HCT116 (cell line): ENCODE measurements at regions not wholly inside any gene's neighbourhood (a gene's known extent, or its start where the extent isn't known, plus 50 kb on each side); places are given as distances from the start of the nearest gene placed in this dataset.

ENCODE experiments used
- ATAC-seq: fragments of 200-7000 bp; cut with Tn5 transposase; 2 replicates; pipeline ENCODE4 v1.9.1; 2020; ENCODE audit warnings: mild to moderate bottlenecking, moderate library complexity
- BruUV-seq: library from RNA; stranded (reverse); fragments of 400-500 nt; replicated peaks from 2 replicates; lab custom pipeline; 2021; lab: Mats Ljungman, UMichigan
- CTCF ChIA-PET: fragments of 300-600 bp; sonication (Branson Sonifier 250); formaldehyde crosslinking; loops from one replicate; lab custom pipeline; 2021; ENCODE audit warnings: antibody characterized with exemption; lab: Charles Lee
- POLR2A ChIA-PET: fragments of 300-600, 350-600 bp; sonication (Branson Sonifier 250); formaldehyde crosslinking; loops from one replicate; lab custom pipeline; 2021; ENCODE audit warnings: antibody characterized with exemption; lab: Charles Lee
- RAD21 ChIA-PET, 2 experiments: fragments of 300-600 bp; sonication (Branson Sonifier 250); formaldehyde crosslinking; loops; one replicate each; lab custom pipeline; 2023; ENCODE audit warnings: low total read pairs in 2 of 2; ENCODE audit not compliant: uncharacterized antibody in 2 of 2, unreplicated experiment in 2 of 2, low non-redundant PET in 1 of 2; lab: Charles Lee
- DNase-seq: peaks from one replicate; pipeline ENCODE4 v3.0.0-alpha.2; 2010; ENCODE audit warnings: low read depth, low spot score
- H2AFZ ChIP-seq: fragments of 200-600 bp; shearing (Covaris generic), sonication (generic); 2 replicates; pipeline ENCODE4 v1.6.1; 2017; ENCODE audit warnings: low read depth, mixed run types, mixed read lengths, antibody characterized with exemption, low read length; ENCODE audit not compliant: poor library complexity, severe bottlenecking
- H3K27ac ChIP-seq: 2 replicates; pipeline ENCODE4 v1.5.1; 2012; ENCODE audit warnings: low read depth, low read length
- H3K27me3 ChIP-seq: fragments of 200-600 bp; sonication (generic); 2 replicates; pipeline ENCODE4 v1.6.1; 2016; ENCODE audit warnings: mixed run types, low read length, mixed read lengths; ENCODE audit not compliant: insufficient read depth
- H3K36me3 ChIP-seq, 2 experiments: fragments of 200-500 bp in 1 of 2; fragments of 200-600 bp in 1 of 2; sonication (Bioruptor generic) in 1 of 2; sonication (generic) in 1 of 2; 2 replicates each; pipeline versions ENCODE4 v1.5.1 to v1.6.1; 2014 to 2016; ENCODE audit warnings: low read length in 2 of 2, inconsistent platforms in 1 of 2, mixed read lengths in 1 of 2, mixed run types in 1 of 2; ENCODE audit not compliant: insufficient read depth in 2 of 2, control insufficient read depth in 1 of 2
- H3K4me1 ChIP-seq, 2 experiments: fragments of 200-600 bp in 1 of 2; sonication (generic) in 1 of 2; 2 replicates each; pipeline versions ENCODE4 v1.5.1 to v1.6.1; 2012 to 2017; ENCODE audit warnings: low read length in 2 of 2, inconsistent platforms in 1 of 2, mild to moderate bottlenecking in 1 of 2, mixed read lengths in 1 of 2, mixed run types in 1 of 2, moderate library complexity in 1 of 2; ENCODE audit not compliant: insufficient read depth in 2 of 2, control insufficient read depth in 1 of 2
- H3K4me2 ChIP-seq: fragments of 200-600 bp; sonication (generic); 2 replicates; pipeline ENCODE4 v1.6.1; 2017; ENCODE audit warnings: mixed run types, low read length, mixed read lengths
- H3K4me3 ChIP-seq, 2 experiments: fragments of 200-600 bp in 1 of 2; sonication (generic) in 1 of 2; replicated peaks in 1 of 2; 2 replicates each; pipeline ENCODE4 v1.5.1; 2011 to 2016; ENCODE audit warnings: low read length in 2 of 2, control low read depth in 1 of 2, low read depth in 1 of 2, mild to moderate bottlenecking in 1 of 2, mixed read lengths in 1 of 2, mixed run types in 1 of 2
- H3K79me2 ChIP-seq: fragments of 200-600 bp; sonication (generic); 2 replicates; pipeline ENCODE4 v1.6.1; 2017; ENCODE audit warnings: mild to moderate bottlenecking, mixed run types, low read length, moderate library complexity, mixed read lengths; ENCODE audit not compliant: insufficient read depth
- H3K9ac ChIP-seq: fragments of 200-600 bp; sonication (generic); 2 replicates; pipeline ENCODE4 v1.6.1; 2016; ENCODE audit warnings: low read length, mixed read lengths
- H3K9me2 ChIP-seq: fragments of 200-600 bp; sonication (generic), shearing (Covaris generic); 2 replicates; pipeline ENCODE4 v1.6.1; 2017; ENCODE audit warnings: mixed run types, mild to moderate bottlenecking, moderate library complexity; ENCODE audit not compliant: insufficient read depth
- H3K9me3 ChIP-seq, 2 experiments: fragments of 200-500 bp in 1 of 2; fragments of 200-600 bp in 1 of 2; sonication (Bioruptor generic) in 1 of 2; sonication (generic) in 1 of 2; 2 replicates each; pipeline ENCODE4 v1.6.1; 2014 to 2017; ENCODE audit warnings: low read length in 2 of 2, mixed read lengths in 2 of 2, inconsistent platforms in 1 of 2, low read depth in 1 of 2, mild to moderate bottlenecking in 1 of 2, mixed run types in 1 of 2, moderate library complexity in 1 of 2; ENCODE audit not compliant: control insufficient read depth in 1 of 2, insufficient read depth in 1 of 2
- H4K20me1 ChIP-seq: fragments of 200-600 bp; sonication (generic), shearing (Covaris generic); 2 replicates; pipeline ENCODE4 v1.6.1; 2017; ENCODE audit warnings: mixed run types, mild to moderate bottlenecking, moderate library complexity; ENCODE audit not compliant: insufficient read depth
- EGR1 ChIP-seq: IDR thresholded peaks from 2 replicates; pipeline ENCODE4 v1.6.1; 2012; ENCODE audit warnings: low read depth
- EZH2 ChIP-seq: fragments of 200-600 bp; sonication (generic); IDR thresholded peaks from 2 replicates; pipeline ENCODE4 v1.6.1; 2017; ENCODE audit warnings: antibody characterized with exemption, mixed run types
- EZH2phosphoT487 ChIP-seq: fragments of 200-600 bp; IDR thresholded peaks from 2 replicates; pipeline ENCODE4 v1.6.1; 2018; ENCODE audit warnings: antibody characterized with exemption, borderline replicate concordance
- FOSL1 ChIP-seq: IDR thresholded peaks from 2 replicates; pipeline ENCODE4 v1.6.1; 2012; ENCODE audit warnings: low read depth
- POLR2A ChIP-seq: IDR thresholded peaks from 2 replicates; pipeline ENCODE4 v1.7.0; 2011; ENCODE audit warnings: borderline replicate concordance; ENCODE audit not compliant: insufficient read depth, insufficient read length; ENCODE audit errors: extremely low read depth
- POLR2AphosphoS5 ChIP-seq: IDR thresholded peaks from 2 replicates; pipeline ENCODE4 v1.6.1; 2011; ENCODE audit warnings: mild to moderate bottlenecking, low read depth, low read length, moderate library complexity
- RAD21 ChIP-seq: IDR thresholded peaks from 2 replicates; pipeline ENCODE4 v1.6.1; 2012; ENCODE audit warnings: low read depth, mild to moderate bottlenecking
- SIN3A ChIP-seq: IDR thresholded peaks from 2 replicates; pipeline ENCODE4 v1.6.1; 2012; ENCODE audit warnings: low read depth
- YY1 ChIP-seq: IDR thresholded peaks from 2 replicates; pipeline ENCODE4 v1.6.1; 2011; ENCODE audit warnings: low read length, low read depth, moderate library complexity, mild to moderate bottlenecking; ENCODE audit not compliant: insufficient replicate concordance; ENCODE audit errors: extremely low read depth
- ZFX ChIP-seq: fragments of 450-650 bp; IDR thresholded peaks from 2 replicates; pipeline ENCODE4 v1.6.1; 2017
- ZNF274 ChIP-seq: fragments of 200-500 bp; sonication (Bioruptor generic); IDR thresholded peaks from 2 replicates; pipeline ENCODE4 v1.6.1; 2014; ENCODE audit warnings: mild to moderate bottlenecking, low read depth, low read length, inconsistent platforms
- intact Hi-C: fragments of 100-400 bp; cut with micrococcal nuclease; formaldehyde crosslinking; loops from 2 replicates; pipeline ENCODE4 v1.10.0; 2022
- TF ChIP-seq, protein P1 (sequence below), 3 experiments: fragments of 200-600 bp in 1 of 3; sonication (generic) in 1 of 3; IDR thresholded peaks in 2 of 3; conservative IDR thresholded peaks in 1 of 3; 2 replicates each; pipeline ENCODE4 v1.5.1; 2012 to 2017; ENCODE audit warnings: low read depth in 2 of 3, low read length in 2 of 3, antibody characterized with exemption in 1 of 3, borderline replicate concordance in 1 of 3, control low read depth in 1 of 3, mild to moderate bottlenecking in 1 of 3, mixed read lengths in 1 of 3, mixed run types in 1 of 3, moderate library complexity in 1 of 3; ENCODE audit not compliant: insufficient read depth in 1 of 3
- TF ChIP-seq, protein P2 (sequence below): IDR thresholded peaks from 2 replicates; pipeline ENCODE4 v1.6.1; 2012; ENCODE audit warnings: low read depth
- TF ChIP-seq, protein P3 (sequence below): IDR thresholded peaks from 2 replicates; pipeline ENCODE4 v1.6.1; 2012

DNA sequence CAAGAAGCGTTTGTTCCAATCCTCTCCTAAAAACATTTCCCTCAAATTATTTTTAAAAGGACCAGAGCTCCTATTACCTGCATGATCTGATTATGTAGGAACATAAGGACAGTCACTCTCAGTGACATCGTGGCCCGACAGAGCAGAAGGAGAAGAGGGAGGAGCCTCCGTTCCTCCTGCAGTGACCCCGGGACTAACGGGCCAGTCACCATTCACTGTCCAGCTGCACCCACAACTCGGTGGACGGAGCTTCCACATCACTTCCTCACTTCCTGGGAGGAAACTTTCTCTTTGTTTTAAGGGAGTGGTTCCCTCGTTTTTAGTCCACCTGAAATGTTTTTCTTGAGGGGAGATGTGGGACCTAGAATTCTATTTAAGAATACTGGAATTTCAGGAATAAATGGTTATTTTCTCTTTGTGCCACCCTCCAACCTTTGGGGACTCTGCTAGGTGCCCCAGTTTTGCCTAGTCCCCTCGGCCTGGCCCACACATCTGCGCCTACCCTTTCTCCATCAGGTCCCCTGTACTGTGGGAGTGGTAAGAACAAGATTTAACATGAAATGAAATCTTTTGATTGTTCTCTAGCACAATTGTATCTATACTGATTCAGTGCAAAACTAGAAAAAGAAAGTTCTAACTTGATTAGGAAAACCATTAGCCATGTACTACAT lies 173.5 kb upstream of the RNF32 start:
- no peak overlapping the region for H3K4me3 ChIP-seq
- no peak overlapping the region for H3K4me2 ChIP-seq
- no peak for ATAC-seq
- no peaks in the 10 kb centered on the region for H3K9me2 ChIP-seq
- no peaks in the 10 kb centered on the region for H3K36me3 ChIP-seq
- RAD21 ChIA-PET = no interaction called here
- CTCF ChIA-PET = no interaction called here
- H3K27ac ChIP-seq = no peak overlapping the region
- H3K79me2 ChIP-seq = no peaks in the 10 kb centered on the region
- no peaks in the 10 kb centered on the region for H3K4me1 ChIP-seq
- POLR2A ChIA-PET = no interaction called here
- H4K20me1 ChIP-seq = no peaks in the 10 kb centered on the region
- no peak overlapping the region for H2AFZ ChIP-seq
- TF ChIP-seq, protein P1, sequence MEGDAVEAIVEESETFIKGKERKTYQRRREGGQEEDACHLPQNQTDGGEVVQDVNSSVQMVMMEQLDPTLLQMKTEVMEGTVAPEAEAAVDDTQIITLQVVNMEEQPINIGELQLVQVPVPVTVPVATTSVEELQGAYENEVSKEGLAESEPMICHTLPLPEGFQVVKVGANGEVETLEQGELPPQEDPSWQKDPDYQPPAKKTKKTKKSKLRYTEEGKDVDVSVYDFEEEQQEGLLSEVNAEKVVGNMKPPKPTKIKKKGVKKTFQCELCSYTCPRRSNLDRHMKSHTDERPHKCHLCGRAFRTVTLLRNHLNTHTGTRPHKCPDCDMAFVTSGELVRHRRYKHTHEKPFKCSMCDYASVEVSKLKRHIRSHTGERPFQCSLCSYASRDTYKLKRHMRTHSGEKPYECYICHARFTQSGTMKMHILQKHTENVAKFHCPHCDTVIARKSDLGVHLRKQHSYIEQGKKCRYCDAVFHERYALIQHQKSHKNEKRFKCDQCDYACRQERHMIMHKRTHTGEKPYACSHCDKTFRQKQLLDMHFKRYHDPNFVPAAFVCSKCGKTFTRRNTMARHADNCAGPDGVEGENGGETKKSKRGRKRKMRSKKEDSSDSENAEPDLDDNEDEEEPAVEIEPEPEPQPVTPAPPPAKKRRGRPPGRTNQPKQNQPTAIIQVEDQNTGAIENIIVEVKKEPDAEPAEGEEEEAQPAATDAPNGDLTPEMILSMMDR (IDR thresholded peaks at IDR 0.05 in 2 of 3, conservative IDR thresholded peaks at IDR 0.05 in 1 of 3; ENCODE audit: borderline replicate concordance in 1 of 3, insufficient read depth in 1 of 3, low read depth in 2 of 3, low read length in 2 of 3) = no peak
- TF ChIP-seq EZH2phosphoT487 (no peak), ZFX (no peak), FOSL1 (no peak), YY1 (no peak), RAD21 (no peak), POLR2A (no peak), SIN3A (no peak), EZH2 (no peak), POLR2AphosphoS5 (no peak), ZNF274 (no peak), EGR1 (no peak)
- TF ChIP-seq, protein P2, sequence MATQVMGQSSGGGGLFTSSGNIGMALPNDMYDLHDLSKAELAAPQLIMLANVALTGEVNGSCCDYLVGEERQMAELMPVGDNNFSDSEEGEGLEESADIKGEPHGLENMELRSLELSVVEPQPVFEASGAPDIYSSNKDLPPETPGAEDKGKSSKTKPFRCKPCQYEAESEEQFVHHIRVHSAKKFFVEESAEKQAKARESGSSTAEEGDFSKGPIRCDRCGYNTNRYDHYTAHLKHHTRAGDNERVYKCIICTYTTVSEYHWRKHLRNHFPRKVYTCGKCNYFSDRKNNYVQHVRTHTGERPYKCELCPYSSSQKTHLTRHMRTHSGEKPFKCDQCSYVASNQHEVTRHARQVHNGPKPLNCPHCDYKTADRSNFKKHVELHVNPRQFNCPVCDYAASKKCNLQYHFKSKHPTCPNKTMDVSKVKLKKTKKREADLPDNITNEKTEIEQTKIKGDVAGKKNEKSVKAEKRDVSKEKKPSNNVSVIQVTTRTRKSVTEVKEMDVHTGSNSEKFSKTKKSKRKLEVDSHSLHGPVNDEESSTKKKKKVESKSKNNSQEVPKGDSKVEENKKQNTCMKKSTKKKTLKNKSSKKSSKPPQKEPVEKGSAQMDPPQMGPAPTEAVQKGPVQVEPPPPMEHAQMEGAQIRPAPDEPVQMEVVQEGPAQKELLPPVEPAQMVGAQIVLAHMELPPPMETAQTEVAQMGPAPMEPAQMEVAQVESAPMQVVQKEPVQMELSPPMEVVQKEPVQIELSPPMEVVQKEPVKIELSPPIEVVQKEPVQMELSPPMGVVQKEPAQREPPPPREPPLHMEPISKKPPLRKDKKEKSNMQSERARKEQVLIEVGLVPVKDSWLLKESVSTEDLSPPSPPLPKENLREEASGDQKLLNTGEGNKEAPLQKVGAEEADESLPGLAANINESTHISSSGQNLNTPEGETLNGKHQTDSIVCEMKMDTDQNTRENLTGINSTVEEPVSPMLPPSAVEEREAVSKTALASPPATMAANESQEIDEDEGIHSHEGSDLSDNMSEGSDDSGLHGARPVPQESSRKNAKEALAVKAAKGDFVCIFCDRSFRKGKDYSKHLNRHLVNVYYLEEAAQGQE = no peak
- TF ChIP-seq, protein P3, sequence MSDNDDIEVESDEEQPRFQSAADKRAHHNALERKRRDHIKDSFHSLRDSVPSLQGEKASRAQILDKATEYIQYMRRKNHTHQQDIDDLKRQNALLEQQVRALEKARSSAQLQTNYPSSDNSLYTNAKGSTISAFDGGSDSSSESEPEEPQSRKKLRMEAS = no peak
- DNase-seq = no peak
- H3K9ac ChIP-seq = no peak overlapping the region
- H3K9me3 ChIP-seq = no peaks in the 10 kb centered on the region
- no TSS peak for BruUV-seq
- intact Hi-C loops = no loop called here
- H3K27me3 ChIP-seq = no peaks in the 10 kb centered on the region; the same call in 1 of the 2 replicates
